Breast epithelium (tissue), 3 donors: ENCODE measurements at regions not wholly inside any gene's neighbourhood (a gene's known extent, or its start where the extent isn't known, plus 50 kb on each side); places are given as distances from the start of the nearest gene placed in this dataset.

Experiments
- POLR2A ChIP-seq: fragments of 450-650 bp; IDR thresholded peaks from one replicate; pipeline ENCODE4 v1.6.1; 2016; ENCODE audit warnings: antibody characterized with exemption, mild to moderate bottlenecking, moderate library complexity
- POLR2AphosphoS5 ChIP-seq, 3 donors: sonication (generic); formaldehyde crosslinking; IDR thresholded peaks; one replicate each; pipeline ENCODE4 v1.6.1; 2017; ENCODE audit warnings: antibody characterized with exemption in 3 of 3
- TF ChIP-seq, protein P1 (sequence below), 3 donors: fragments of 450-650 bp; IDR thresholded peaks; one replicate each; pipeline ENCODE4 v1.5.1; 2016 to 2017; ENCODE audit warnings: antibody characterized with exemption in 3 of 3, mild to moderate bottlenecking in 3 of 3, moderate library complexity in 3 of 3

DNA sequence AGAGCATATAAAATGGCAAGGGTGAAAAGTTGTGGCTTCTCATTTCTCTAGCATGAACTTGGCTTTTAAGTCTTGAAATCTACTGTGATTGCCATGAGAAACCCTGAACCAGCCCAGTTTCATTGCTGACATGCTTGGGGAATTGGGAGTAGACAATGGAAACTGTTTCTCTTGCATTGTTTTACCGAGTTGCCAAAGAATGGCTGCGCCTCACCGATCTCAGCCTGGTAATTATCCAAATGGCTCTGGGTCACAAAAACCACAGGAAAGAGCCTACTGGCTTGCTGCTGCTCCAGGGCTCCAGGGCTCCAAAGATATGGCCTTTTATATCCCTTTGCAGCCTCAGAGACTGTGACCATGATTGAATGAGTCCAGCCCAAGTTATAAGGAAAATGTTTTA is 310.4 kb upstream of the NT5C1B start:
- TF ChIP-seq, protein P1, sequence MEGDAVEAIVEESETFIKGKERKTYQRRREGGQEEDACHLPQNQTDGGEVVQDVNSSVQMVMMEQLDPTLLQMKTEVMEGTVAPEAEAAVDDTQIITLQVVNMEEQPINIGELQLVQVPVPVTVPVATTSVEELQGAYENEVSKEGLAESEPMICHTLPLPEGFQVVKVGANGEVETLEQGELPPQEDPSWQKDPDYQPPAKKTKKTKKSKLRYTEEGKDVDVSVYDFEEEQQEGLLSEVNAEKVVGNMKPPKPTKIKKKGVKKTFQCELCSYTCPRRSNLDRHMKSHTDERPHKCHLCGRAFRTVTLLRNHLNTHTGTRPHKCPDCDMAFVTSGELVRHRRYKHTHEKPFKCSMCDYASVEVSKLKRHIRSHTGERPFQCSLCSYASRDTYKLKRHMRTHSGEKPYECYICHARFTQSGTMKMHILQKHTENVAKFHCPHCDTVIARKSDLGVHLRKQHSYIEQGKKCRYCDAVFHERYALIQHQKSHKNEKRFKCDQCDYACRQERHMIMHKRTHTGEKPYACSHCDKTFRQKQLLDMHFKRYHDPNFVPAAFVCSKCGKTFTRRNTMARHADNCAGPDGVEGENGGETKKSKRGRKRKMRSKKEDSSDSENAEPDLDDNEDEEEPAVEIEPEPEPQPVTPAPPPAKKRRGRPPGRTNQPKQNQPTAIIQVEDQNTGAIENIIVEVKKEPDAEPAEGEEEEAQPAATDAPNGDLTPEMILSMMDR (IDR thresholded peaks at IDR 0.05), result no peak
- no peak for TF ChIP-seq POLR2A
- no peak for TF ChIP-seq POLR2AphosphoS5 (IDR thresholded peaks at IDR 0.05)
